Mesenchymal stem cell (in vitro differentiated cells and primary cell): ENCODE measurements at regions not wholly inside any gene's neighbourhood (a gene's known extent, or its start where the extent isn't known, plus 50 kb on each side); places are given as distances from the start of the nearest gene placed in this dataset.

Experiments
- DNase-seq: peaks from one replicate; pipeline ENCODE4 v3.0.0-alpha.2; 2013
- H2AFZ ChIP-seq: one replicate; pipeline ENCODE4 v1.6.1; 2013; ENCODE audit warnings: low read depth, mild to moderate bottlenecking, control low read depth, inconsistent platforms, low read length, moderate library complexity
- H2AK5ac ChIP-seq: 2 replicates; pipeline ENCODE4 v1.6.1; 2013; ENCODE audit warnings: low read length, moderate library complexity, mild to moderate bottlenecking, inconsistent platforms; ENCODE audit not compliant: severe bottlenecking
- H2BK120ac ChIP-seq: one replicate; pipeline ENCODE4 v1.6.1; 2013; ENCODE audit warnings: low read depth, mild to moderate bottlenecking, inconsistent platforms, low read length, moderate library complexity
- H2BK12ac ChIP-seq, 2 experiments: one replicate each; pipeline ENCODE4 v1.6.1; 2013; ENCODE audit warnings: inconsistent platforms in 2 of 2, low read length in 2 of 2, mild to moderate bottlenecking in 2 of 2, moderate library complexity in 2 of 2, control low read depth in 1 of 2
- H2BK15ac ChIP-seq: one replicate; pipeline ENCODE4 v1.6.1; 2013; ENCODE audit warnings: mild to moderate bottlenecking, low read depth, inconsistent platforms; ENCODE audit not compliant: poor library complexity, severe bottlenecking
- H2BK5ac ChIP-seq: 2 replicates; pipeline ENCODE4 v1.6.1; 2013; ENCODE audit warnings: low read depth, mild to moderate bottlenecking, low read length, control low read depth, inconsistent platforms; ENCODE audit not compliant: poor library complexity, severe bottlenecking
- H3K14ac ChIP-seq, 2 experiments: one replicate each; pipeline ENCODE4 v1.6.1; 2013; ENCODE audit warnings: inconsistent platforms in 2 of 2, low read length in 2 of 2, control low read depth in 1 of 2, mild to moderate bottlenecking in 1 of 2, moderate library complexity in 1 of 2
- H3K18ac ChIP-seq, 2 experiments: one replicate each; pipeline ENCODE4 v1.6.1; 2013; ENCODE audit warnings: inconsistent platforms in 2 of 2, low read length in 2 of 2, control low read depth in 1 of 2, low read depth in 1 of 2, mild to moderate bottlenecking in 1 of 2
- H3K23ac ChIP-seq, 2 experiments: one replicate each; pipeline ENCODE4 v1.6.1; 2013; ENCODE audit warnings: inconsistent platforms in 2 of 2, low read length in 2 of 2, mild to moderate bottlenecking in 2 of 2, moderate library complexity in 2 of 2, control low read depth in 1 of 2
- H3K27ac ChIP-seq: 2 replicates; pipeline ENCODE4 v1.5.1; 2013; ENCODE audit warnings: mild to moderate bottlenecking, moderate library complexity, low read length, control low read depth, inconsistent platforms; ENCODE audit not compliant: poor library complexity, severe bottlenecking
- H3K27me3 ChIP-seq, 2 experiments: 2 replicates each; pipeline versions ENCODE4 v1.6.1 to v1.7.0; 2013; ENCODE audit warnings: low read length in 2 of 2, mild to moderate bottlenecking in 2 of 2, moderate library complexity in 2 of 2, control low read depth in 1 of 2, inconsistent platforms in 1 of 2; ENCODE audit not compliant: control insufficient read depth in 1 of 2, insufficient read depth in 1 of 2
- H3K36me3 ChIP-seq, 2 experiments: 2 replicates each; pipeline versions ENCODE4 v1.6.1 to v1.7.0; 2013; ENCODE audit warnings: low read length in 2 of 2, control low read depth in 1 of 2, inconsistent platforms in 1 of 2, low read depth in 1 of 2, mild to moderate bottlenecking in 1 of 2; ENCODE audit not compliant: insufficient read depth in 2 of 2, control insufficient read depth in 1 of 2
- H3K4ac ChIP-seq, 2 experiments: one replicate each; pipeline ENCODE4 v1.6.1; 2013; ENCODE audit warnings: inconsistent platforms in 2 of 2, low read length in 2 of 2, mild to moderate bottlenecking in 2 of 2, moderate library complexity in 2 of 2, control low read depth in 1 of 2, low read depth in 1 of 2
- H3K4me1 ChIP-seq: 2 replicates; pipeline ENCODE4 v1.6.1; 2013; ENCODE audit warnings: low read depth, low read length, control low read depth; ENCODE audit not compliant: control insufficient read depth, insufficient read depth
- H3K4me2 ChIP-seq: 2 replicates; pipeline ENCODE4 v1.6.1; 2013; ENCODE audit warnings: low read length, mild to moderate bottlenecking, inconsistent platforms; ENCODE audit not compliant: poor library complexity, severe bottlenecking
- H3K4me3 ChIP-seq, 2 experiments: 2 replicates each; pipeline versions ENCODE4 v1.5.1 to v1.7.0; 2013; ENCODE audit warnings: low read length in 2 of 2, mild to moderate bottlenecking in 2 of 2, control low read depth in 1 of 2, low read depth in 1 of 2; ENCODE audit not compliant: insufficient read depth in 1 of 2
- H3K79me1 ChIP-seq: replicated peaks from 2 replicates; pipeline ENCODE4 v1.6.1; 2013; ENCODE audit warnings: mild to moderate bottlenecking, control low read depth, low read length, inconsistent platforms; ENCODE audit not compliant: poor library complexity, severe bottlenecking
- H3K9ac ChIP-seq: 2 replicates; pipeline ENCODE4 v1.7.0; 2013; ENCODE audit warnings: mild to moderate bottlenecking, low read length, moderate library complexity
- H3K9me3 ChIP-seq: 2 replicates; pipeline ENCODE4 v1.7.0; 2013; ENCODE audit warnings: mild to moderate bottlenecking, low read length; ENCODE audit not compliant: control insufficient read depth
- H4K8ac ChIP-seq: one replicate; pipeline ENCODE4 v1.6.1; 2013; ENCODE audit warnings: inconsistent platforms, mild to moderate bottlenecking, low read length, moderate library complexity
- H4K91ac ChIP-seq: one replicate; pipeline ENCODE4 v1.6.1; 2013; ENCODE audit warnings: mild to moderate bottlenecking, low read length, inconsistent platforms
- WGBS: methylation state at CpG from one replicate; pipeline ENCODE4 v1.1.7; 2013; ENCODE audit warnings: mixed read lengths; 5-methylcytosine and 5-hydroxymethylcytosine counted together

- Histone ChIP-seq H2AFZ (no peak overlapping the region), H4K91ac (no peak overlapping the region), H3K27ac (no peak overlapping the region), H3K36me3 (no peaks in the 10 kb centered on the region), H2AK5ac (no peak overlapping the region), H2BK12ac (no peak overlapping the region), H3K4me1 (no peaks in the 10 kb centered on the region), H3K79me1 (no peaks in the 10 kb centered on the region), H3K23ac (no peak overlapping the region), H3K9me3 (no peaks in the 10 kb centered on the region), H3K4me2 (no peak overlapping the region), H3K27me3 (peaks cover 0 to 4% of the 10 kb centered on the region in 2 experiments), H3K4me3 (no peak overlapping the region), H2BK120ac (no peak overlapping the region), H3K14ac (no peak overlapping the region), H3K18ac (no peak overlapping the region), H3K9ac (no peak overlapping the region), H2BK15ac (no peak overlapping the region), H3K4ac (no peak overlapping the region), H2BK5ac (no peak overlapping the region), H4K8ac (no peak overlapping the region)
- DNase-seq = peak; percentile 10
- WGBS = 57% methylated on average over 5 of the region's 6 CpGs
Observed at GRCh38 chr5:124263680-124264491, 482.6 kb downstream of the ZNF608 start.

- Histone ChIP-seq H2BK120ac (no peak overlapping the region), H3K18ac (no peak overlapping the region), H2BK5ac (no peak overlapping the region), H2BK12ac (no peak overlapping the region), H3K4me2 (no peak overlapping the region), H3K27ac (no peak overlapping the region), H2AFZ (no peak overlapping the region), H4K91ac (no peak overlapping the region), H2BK15ac (no peak overlapping the region), H4K8ac (no peak overlapping the region), H3K14ac (no peak overlapping the region), H3K9me3 (no peaks in the 10 kb centered on the region), H3K9ac (no peak overlapping the region), H3K4me3 (no peak overlapping the region), H2AK5ac (no peak overlapping the region), H3K4ac (no peak overlapping the region), H3K4me1 (no peaks in the 10 kb centered on the region), H3K23ac (no peak overlapping the region), H3K27me3 (peaks cover 0 to 4% of the 10 kb centered on the region in 2 experiments), H3K36me3 (no peaks in the 10 kb centered on the region), H3K79me1 (no peaks in the 10 kb centered on the region)
- WGBS = 100% methylated on average over 1 of the region's 1 CpG
- no peak for DNase-seq
Observed at GRCh38 chr5:124262991-124263571, 483.4 kb downstream of the ZNF608 start.

- Histone ChIP-seq H3K9ac (no peak overlapping the region), H3K4ac (no peak overlapping the region), H2AK5ac (no peak overlapping the region), H3K4me1 (no peaks in the 10 kb centered on the region), H4K8ac (no peak overlapping the region), H2BK120ac (no peak overlapping the region), H3K9me3 (no peaks in the 10 kb centered on the region), H3K23ac (no peak overlapping the region), H3K4me3 (no peak overlapping the region), H2BK12ac (no peak overlapping the region), H3K18ac (no peak overlapping the region), H3K79me1 (no peaks in the 10 kb centered on the region), H2BK5ac (no peak overlapping the region), H3K27ac (no peak overlapping the region), H3K36me3 (no peaks in the 10 kb centered on the region), H4K91ac (no peak overlapping the region), H3K4me2 (no peak overlapping the region), H3K27me3 (peaks cover 0 to 4% of the 10 kb centered on the region in 2 experiments), H2AFZ (no peak overlapping the region), H3K14ac (no peak overlapping the region), H2BK15ac (no peak overlapping the region)
- no peak for DNase-seq
- 81% methylated on average over 6 of the region's 6 CpGs for WGBS
Observed at GRCh38 chr5:124262470-124262869, 484.0 kb downstream of the ZNF608 start.

GRCh38 chr5:124261848-124262247 is 484.6 kb downstream of the ZNF608 start:
- peaks cover 0 to 4% of the 10 kb centered on the region in 2 experiments for H3K27me3 ChIP-seq
- no peak overlapping the region for H2BK120ac ChIP-seq
- no peak overlapping the region for H2BK15ac ChIP-seq
- no peak overlapping the region for H3K4ac ChIP-seq
- H3K4me3 ChIP-seq = no peak overlapping the region
- H3K27ac ChIP-seq = no peak overlapping the region
- no peak overlapping the region for H2AK5ac ChIP-seq
- no peak overlapping the region for H3K9ac ChIP-seq
- H3K79me1 ChIP-seq = no peaks in the 10 kb centered on the region
- H4K91ac ChIP-seq = no peak overlapping the region
- WGBS = 76% methylated on average over 1 of the region's 1 CpG
- no peak overlapping the region for H3K18ac ChIP-seq
- no peaks in the 10 kb centered on the region for H3K9me3 ChIP-seq
- H4K8ac ChIP-seq = no peak overlapping the region
- no peak overlapping the region for H3K14ac ChIP-seq
- H2AFZ ChIP-seq = no peak overlapping the region
- H2BK12ac ChIP-seq = no peak overlapping the region
- H3K23ac ChIP-seq = no peak overlapping the region
- no peaks in the 10 kb centered on the region for H3K4me1 ChIP-seq
- no peak for DNase-seq
- H2BK5ac ChIP-seq = no peak overlapping the region
- H3K4me2 ChIP-seq = no peak overlapping the region
- H3K36me3 ChIP-seq = no peaks in the 10 kb centered on the region
